ENCODE measurements at regions not wholly inside any gene's neighbourhood (a gene's known extent, or its start where the extent isn't known, plus 50 kb on each side); places are given as distances from the start of the nearest gene placed in this dataset.

- Histone ChIP-seq H3K9me1 (ENCODE audit: control insufficient read depth, extremely low read depth, insufficient read depth, low read length) (no peaks in the 10 kb centered on the region), H3K27me3 (ENCODE audit: control insufficient read depth, extremely low read depth, insufficient read depth, low read length) (no peaks in the 10 kb centered on the region), H2AFZ (ENCODE audit: control insufficient read depth, low read length) (no peak overlapping the region), H3K4me3 (ENCODE audit: control insufficient read depth in 2 of 3, extremely low read depth in 1 of 3, insufficient read depth in 2 of 3, low read depth in 1 of 3, low read length in 3 of 3) (no peak overlapping the region), H3K4me1 (ENCODE audit: control insufficient read depth, extremely low read depth, insufficient read depth, low read length) (no peaks in the 10 kb centered on the region), H3K36me3 (ENCODE audit: control insufficient read depth in 2 of 2, extremely low read depth in 1 of 2, insufficient read depth in 2 of 2, low read length in 2 of 2) (no peaks in the 10 kb centered on the region), H3K79me2 (ENCODE audit: control insufficient read depth, insufficient read depth, low read length) (no peaks in the 10 kb centered on the region), H3K9ac (ENCODE audit: control insufficient read depth, extremely low read depth, insufficient read depth, low read length) (no peak overlapping the region), H3K4me2 (ENCODE audit: control insufficient read depth, extremely low read depth, insufficient read depth, low read depth, low read length) (no peak overlapping the region), H4K20me1 (ENCODE audit: control insufficient read depth, extremely low read depth, insufficient read depth, low read length) (no peaks in the 10 kb centered on the region), H3K27ac (ENCODE audit: control insufficient read depth, insufficient read depth, low read length) (no peak overlapping the region), H3K9me3 (ENCODE audit: control insufficient read depth, low read depth, low read length) (peaks cover 2% of the 10 kb centered on the region)
- DNase-seq (ENCODE audit: low read depth, low spot score), result no peak
- no peak for FAIRE-seq
- dilution Hi-C loops (cut with MboI; ENCODE audit: extremely low pct_ligation_motif_present, low sequenced_read_pairs), result no loop called here
- TF ChIP-seq, protein P1, sequence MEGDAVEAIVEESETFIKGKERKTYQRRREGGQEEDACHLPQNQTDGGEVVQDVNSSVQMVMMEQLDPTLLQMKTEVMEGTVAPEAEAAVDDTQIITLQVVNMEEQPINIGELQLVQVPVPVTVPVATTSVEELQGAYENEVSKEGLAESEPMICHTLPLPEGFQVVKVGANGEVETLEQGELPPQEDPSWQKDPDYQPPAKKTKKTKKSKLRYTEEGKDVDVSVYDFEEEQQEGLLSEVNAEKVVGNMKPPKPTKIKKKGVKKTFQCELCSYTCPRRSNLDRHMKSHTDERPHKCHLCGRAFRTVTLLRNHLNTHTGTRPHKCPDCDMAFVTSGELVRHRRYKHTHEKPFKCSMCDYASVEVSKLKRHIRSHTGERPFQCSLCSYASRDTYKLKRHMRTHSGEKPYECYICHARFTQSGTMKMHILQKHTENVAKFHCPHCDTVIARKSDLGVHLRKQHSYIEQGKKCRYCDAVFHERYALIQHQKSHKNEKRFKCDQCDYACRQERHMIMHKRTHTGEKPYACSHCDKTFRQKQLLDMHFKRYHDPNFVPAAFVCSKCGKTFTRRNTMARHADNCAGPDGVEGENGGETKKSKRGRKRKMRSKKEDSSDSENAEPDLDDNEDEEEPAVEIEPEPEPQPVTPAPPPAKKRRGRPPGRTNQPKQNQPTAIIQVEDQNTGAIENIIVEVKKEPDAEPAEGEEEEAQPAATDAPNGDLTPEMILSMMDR (optimal IDR thresholded peaks at IDR 0.05 in 1 of 3, IDR thresholded peaks at IDR 0.05 in 1 of 3, conservative IDR thresholded peaks at IDR 0.05 in 1 of 3; ENCODE audit: extremely low read depth in 1 of 3, insufficient read depth in 2 of 3, low read length in 3 of 3), result no peak
- TF ChIP-seq EZH2 (IDR thresholded peaks at IDR 0.05; ENCODE audit: low read length), result no peak
These were observed 577.8 kb downstream of the NLGN4X start for GRCh38 chrX:5650904-5651303.

GRCh38 chrX:5648941-5649568 is 579.6 kb downstream of the NLGN4X start:
- Histone ChIP-seq H3K36me3 (ENCODE audit: control insufficient read depth in 2 of 2, extremely low read depth in 1 of 2, insufficient read depth in 2 of 2, low read length in 2 of 2) (no peaks in the 10 kb centered on the region), H2AFZ (ENCODE audit: control insufficient read depth, low read length) (no peak overlapping the region), H3K9me1 (ENCODE audit: control insufficient read depth, extremely low read depth, insufficient read depth, low read length) (no peaks in the 10 kb centered on the region), H3K4me1 (ENCODE audit: control insufficient read depth, extremely low read depth, insufficient read depth, low read length) (no peaks in the 10 kb centered on the region), H3K4me3 (ENCODE audit: control insufficient read depth in 2 of 3, extremely low read depth in 1 of 3, insufficient read depth in 2 of 3, low read depth in 1 of 3, low read length in 3 of 3) (no peak overlapping the region), H3K4me2 (ENCODE audit: control insufficient read depth, extremely low read depth, insufficient read depth, low read depth, low read length) (no peak overlapping the region), H3K9me3 (ENCODE audit: control insufficient read depth, low read depth, low read length) (no peaks in the 10 kb centered on the region), H3K79me2 (ENCODE audit: control insufficient read depth, insufficient read depth, low read length) (no peaks in the 10 kb centered on the region), H3K27me3 (ENCODE audit: control insufficient read depth, extremely low read depth, insufficient read depth, low read length) (no peaks in the 10 kb centered on the region), H4K20me1 (ENCODE audit: control insufficient read depth, extremely low read depth, insufficient read depth, low read length) (no peaks in the 10 kb centered on the region), H3K27ac (ENCODE audit: control insufficient read depth, insufficient read depth, low read length) (no peak overlapping the region), H3K9ac (ENCODE audit: control insufficient read depth, extremely low read depth, insufficient read depth, low read length) (no peak overlapping the region)
- dilution Hi-C loops (cut with MboI; ENCODE audit: extremely low pct_ligation_motif_present, low sequenced_read_pairs), result no loop called here
- no peak for FAIRE-seq
- no peak for DNase-seq (ENCODE audit: low read depth, low spot score)
- TF ChIP-seq, protein P1 (optimal IDR thresholded peaks at IDR 0.05 in 1 of 3, IDR thresholded peaks at IDR 0.05 in 1 of 3, conservative IDR thresholded peaks at IDR 0.05 in 1 of 3; ENCODE audit: extremely low read depth in 1 of 3, insufficient read depth in 2 of 3, low read length in 3 of 3), result no peak
- no peak for TF ChIP-seq EZH2 (IDR thresholded peaks at IDR 0.05; ENCODE audit: low read length)
